GM18517 (cell line): ENCODE measurements at regions not wholly inside any gene's neighbourhood (a gene's known extent, or its start where the extent isn't known, plus 50 kb on each side); places are given as distances from the start of the nearest gene placed in this dataset.
"Not testable (repeated sequence)": the region's sequence is repeated elsewhere in the genome, so short reads cannot be mapped to it uniquely, and the experiment has no call there.

Source experiments
- ATAC-seq: cut with Tn5 transposase; IDR thresholded peaks from one replicate; pipeline ENCODE4 v1.9.1; 2021; ENCODE audit warnings: mild to moderate bottlenecking, moderate library complexity; ENCODE audit not compliant: unreplicated experiment

- ATAC-seq = no peak
Observed at GRCh38 chr11:81990659-81991443, 742.8 kb downstream of the FAM181B start.

- ATAC-seq = no peak
Observed at GRCh38 chr11:81989093-81989492, 744.6 kb downstream of the FAM181B start.

GRCh38 chr11:81987829-81988472 is 745.7 kb downstream of the FAM181B start:
- ATAC-seq = peak; percentile 59

DNA sequence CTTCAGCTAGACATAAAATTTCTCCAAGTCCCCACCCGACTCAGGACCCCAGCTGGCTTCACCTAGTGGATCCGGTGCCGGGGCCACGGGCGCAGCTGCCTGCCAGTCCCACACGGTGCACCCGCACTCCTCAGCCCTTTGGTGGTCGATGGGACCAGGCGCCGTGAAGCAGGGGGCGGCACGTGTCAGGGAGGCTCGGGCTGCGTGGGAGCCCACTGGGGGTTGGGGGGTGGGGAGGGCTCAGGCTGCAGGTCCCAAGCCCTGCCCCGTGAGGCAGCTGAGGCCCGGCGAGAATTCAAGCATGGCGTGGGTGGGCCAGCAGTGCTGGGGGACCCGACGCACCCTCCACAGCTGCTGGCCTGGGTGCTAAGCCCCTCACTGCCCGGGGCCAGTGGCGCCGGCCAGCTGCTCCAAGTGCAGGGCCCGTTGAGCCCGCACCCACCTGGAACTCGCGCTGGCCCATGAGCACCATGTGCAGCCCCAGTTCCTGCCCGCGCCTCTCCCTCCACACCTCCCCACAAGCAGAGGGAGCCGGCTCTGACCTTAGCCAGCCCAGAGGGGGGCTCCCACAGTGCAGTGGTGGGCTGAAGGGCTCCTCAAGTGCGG is 747.0 kb downstream of the FAM181B start:
- no peak for ATAC-seq

- ATAC-seq = no peak
Observed at GRCh38 chr11:81979448-81979847, 754.2 kb downstream of the FAM181B start.

GRCh38 chr11:81975261-81975900 is 758.3 kb downstream of the FAM181B start:
- ATAC-seq = no peak

DNA sequence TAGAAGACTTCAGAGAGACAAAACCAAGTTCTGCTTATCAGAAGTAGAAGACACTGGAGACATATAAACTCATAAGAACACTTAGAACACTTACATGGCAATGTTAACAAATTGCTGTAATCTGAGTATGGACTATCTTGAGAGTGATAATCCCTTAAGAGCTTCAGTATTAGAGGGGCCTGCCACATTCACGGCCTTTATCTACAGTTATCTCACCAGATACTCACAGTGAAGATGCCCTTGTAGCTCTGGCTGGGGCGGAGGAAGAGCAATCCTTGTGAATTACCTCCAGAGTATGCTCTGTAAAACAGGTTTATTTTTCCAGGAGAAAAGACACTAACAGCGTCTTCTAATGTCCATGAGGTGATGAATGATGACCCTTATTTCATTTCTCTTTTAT is 762.8 kb downstream of the FAM181B start:
- no peak for ATAC-seq

DNA sequence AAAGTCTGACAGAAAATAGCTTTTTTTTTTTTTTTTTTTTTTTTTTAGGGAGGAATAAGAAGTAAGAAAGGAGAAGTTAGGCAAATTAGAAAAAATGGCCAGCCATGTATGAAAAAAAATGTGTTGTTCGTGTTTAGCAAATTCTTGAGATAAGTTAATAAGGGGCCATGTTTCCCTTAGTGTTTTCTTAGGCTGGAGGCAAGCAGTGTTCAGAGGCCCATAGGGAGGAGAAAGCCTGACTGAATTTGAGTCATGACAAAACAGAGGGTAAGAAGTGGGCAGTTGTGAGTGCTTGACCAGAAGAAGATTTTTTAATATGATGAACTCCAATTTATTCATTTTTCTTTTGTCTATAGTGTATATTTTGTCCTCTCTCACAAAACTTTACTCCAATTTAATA is 766.4 kb downstream of the FAM181B start:
- no peak for ATAC-seq

DNA sequence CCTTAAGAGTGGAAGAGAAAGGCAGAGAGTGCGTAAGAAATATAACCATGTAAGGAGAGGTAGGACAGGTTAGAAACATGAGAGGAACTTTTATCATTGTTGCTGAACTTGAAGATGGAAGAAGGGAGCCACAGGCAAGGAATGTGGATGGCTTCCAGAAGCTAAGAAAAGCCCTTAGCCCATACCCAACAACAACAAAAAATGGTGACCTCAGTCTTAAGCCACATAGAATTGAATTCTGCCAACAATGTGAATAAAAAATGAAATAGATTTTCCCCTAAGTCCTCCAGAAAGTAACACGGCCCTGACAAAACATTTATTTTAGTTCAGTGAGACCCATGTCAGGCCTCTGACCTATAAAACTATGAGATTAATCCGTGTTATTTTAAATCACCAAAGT is 767.3 kb downstream of the FAM181B start:
- no peak for ATAC-seq

DNA sequence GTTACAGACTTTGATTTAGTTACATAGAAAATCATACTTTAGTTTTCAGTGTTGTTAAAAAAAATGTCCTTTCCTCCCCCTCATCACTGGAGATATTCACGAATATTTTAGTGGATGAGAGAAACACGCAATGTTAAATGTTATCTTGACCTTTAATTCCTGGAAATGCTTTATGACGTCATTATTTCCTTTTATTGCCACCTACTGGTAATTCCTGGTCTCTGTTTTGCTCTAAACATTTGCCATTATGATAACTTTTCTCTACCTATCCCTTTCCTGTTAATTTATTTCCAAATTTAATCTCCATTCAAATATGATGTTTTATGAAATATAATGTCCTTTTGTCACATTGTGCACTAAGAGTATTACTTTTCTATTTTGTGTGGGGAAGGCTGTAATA is 770.6 kb downstream of the FAM181B start:
- peak; percentile 61 for ATAC-seq

DNA sequence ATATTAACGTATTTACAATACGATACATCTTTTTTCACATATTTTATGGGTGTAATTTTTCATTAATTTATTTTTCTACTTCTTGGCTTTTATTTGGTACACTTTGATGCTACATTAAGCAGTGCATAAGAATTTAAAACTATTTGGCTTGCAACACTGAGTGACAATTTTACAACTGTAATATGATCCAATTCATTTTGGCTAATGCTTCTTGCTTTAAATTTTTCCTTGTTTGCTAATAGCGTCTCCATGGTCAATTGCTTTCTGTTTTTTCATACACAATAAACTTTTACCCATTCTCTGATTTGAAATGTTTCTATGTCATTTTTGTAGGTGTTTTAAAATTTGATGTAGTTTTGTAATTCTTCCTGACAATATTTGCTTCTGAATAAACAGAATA is 773.2 kb downstream of the FAM181B start:
- no peak for ATAC-seq

DNA sequence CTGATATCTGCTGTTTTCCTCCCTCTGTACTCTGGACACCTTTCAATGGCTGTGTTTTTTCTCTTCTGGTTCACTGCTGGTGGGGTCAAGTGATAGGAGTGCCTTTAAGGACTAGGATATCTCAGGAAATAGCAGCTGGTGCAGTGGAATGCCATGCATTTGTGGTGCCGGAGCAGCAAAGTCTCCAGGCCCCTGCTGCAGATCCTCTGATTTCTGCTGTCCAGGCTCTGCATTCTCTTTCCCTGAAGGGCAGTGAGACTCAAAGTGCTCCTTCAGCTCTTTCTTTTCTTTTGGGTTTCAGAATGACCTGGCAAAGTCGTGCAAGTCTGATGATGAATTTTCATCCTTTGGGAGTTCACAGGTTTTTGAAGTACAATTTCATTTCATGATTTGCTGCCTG is 774.3 kb downstream of the FAM181B start:
- ATAC-seq = no peak

DNA sequence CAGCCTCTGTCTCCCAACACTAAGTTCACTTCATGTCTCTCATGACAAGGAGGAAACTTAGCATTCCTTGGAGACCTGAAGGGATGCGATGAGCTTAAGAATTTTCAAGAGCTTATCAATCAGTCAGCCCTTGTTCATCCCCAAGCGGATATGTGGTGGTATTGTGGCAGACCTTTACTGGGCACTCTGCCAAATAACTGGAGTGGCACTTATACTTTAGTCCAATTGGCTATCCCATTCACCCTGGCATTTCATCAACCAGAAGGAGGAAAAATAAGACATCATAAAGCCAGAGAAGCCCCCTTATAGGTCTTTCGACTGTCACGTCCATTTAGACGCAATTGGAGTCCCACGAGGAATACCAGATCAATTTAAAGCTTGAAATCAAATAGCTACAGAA is 779.4 kb downstream of the FAM181B start:
- ATAC-seq = not testable (repeated sequence)

- ATAC-seq = no peak
Observed at GRCh38 chr11:81946831-81947230, 786.8 kb downstream of the FAM181B start.

DNA sequence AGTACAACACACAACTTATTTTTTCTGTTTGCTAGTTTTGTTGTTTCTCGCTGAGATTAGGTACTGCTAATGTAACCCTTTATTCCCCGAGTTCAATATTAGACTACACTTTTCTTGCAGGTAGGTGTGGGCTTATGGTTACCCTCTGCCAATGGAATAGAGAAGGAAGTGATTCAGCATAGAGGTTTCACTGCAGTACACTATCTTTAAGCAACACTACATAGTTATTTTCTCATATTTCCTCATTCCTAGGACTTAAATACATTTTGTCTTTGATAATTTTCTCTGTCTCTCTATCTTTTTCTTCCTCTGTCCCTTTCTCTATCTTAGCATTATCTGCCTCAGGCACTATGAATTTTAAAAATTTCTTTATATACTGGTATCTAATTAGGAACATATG is 791.0 kb downstream of the FAM181B start:
- ATAC-seq = no peak

DNA sequence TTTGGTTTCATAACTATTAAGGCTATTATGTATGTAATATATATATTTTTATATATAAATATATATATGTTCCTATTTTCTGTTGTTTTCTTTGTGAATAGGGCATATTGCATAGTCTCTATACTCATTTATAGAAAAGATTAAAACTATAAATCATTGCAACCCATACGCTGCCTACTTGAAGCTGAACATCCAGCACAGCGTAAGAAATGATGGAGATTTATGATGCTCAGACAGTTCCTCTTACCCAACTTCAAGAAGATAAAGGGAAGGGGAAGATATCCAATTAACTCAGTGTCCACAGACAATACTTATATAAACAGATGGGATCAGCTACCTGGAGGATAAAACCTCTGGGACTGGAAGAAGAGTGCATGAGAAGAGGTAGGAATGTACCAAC is 791.7 kb downstream of the FAM181B start:
- ATAC-seq = no peak

DNA sequence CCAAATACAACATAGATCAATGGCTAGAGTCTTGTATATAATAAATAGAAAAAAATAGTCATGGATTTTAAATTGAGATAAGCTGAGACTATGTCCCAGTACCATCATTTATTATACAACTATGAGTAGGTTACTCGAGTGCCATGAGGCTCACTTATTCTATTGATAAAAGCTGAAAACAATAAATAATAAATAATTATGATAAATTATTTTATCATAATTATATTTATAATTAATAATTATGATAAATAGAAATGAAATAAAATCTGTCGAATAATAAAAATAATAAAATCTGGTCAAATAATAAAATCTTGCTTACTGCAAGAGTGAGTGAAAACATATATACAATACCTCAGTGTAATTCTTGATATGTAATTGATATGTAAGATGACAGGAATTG is 801.4 kb downstream of the FAM181B start:
- ATAC-seq = no peak

DNA sequence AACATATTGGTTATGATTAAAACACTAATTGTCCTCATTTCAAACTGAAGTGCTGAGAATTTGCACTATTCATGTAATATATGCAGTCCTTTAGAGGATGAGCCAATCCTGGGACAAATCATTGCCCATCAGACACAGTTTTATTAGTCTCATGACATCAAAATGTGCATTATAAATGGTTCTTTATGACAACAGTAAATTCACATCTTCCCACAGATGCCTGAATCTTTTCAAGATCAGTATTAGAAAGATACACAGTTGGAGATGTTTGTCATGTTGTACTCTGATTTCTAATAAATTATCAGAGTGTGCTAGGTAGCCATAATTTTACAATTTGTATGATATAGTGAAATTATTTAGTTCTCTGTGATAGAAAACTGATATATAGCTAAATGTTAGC is 813.5 kb downstream of the FAM181B start:
- ATAC-seq = no peak

GRCh38 chr11:81916451-81916850 is 817.2 kb downstream of the FAM181B start:
- no peak for ATAC-seq

GRCh38 chr11:81915045-81915444 is 818.6 kb downstream of the FAM181B start:
- ATAC-seq = no peak

GRCh38 chr11:81913793-81914192 is 819.9 kb downstream of the FAM181B start:
- no peak for ATAC-seq

DNA sequence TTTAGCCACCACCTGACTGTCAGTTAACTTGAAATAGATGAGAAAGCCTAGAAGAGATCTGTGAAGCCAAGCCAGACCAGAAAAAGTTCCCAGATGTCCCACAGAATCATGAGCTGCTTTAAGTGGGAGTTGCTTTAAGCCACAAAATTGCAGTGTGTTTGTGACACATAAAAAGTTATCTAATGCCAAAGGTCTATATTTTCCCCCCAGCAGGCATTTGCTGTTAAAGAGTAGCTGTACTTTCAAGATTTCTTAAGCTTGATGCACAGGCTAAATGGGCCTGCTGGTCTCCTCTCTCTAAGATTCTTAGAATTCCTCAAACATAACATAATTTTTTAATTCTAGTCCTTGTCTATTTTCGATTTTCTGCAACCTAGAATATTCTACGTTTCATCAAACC is 825.7 kb downstream of the FAM181B start:
- no peak for ATAC-seq
